ENCODE measurements at regions not wholly inside any gene's neighbourhood (a gene's known extent, or its start where the extent isn't known, plus 50 kb on each side); places are given as distances from the start of the nearest gene placed in this dataset.

DNA sequence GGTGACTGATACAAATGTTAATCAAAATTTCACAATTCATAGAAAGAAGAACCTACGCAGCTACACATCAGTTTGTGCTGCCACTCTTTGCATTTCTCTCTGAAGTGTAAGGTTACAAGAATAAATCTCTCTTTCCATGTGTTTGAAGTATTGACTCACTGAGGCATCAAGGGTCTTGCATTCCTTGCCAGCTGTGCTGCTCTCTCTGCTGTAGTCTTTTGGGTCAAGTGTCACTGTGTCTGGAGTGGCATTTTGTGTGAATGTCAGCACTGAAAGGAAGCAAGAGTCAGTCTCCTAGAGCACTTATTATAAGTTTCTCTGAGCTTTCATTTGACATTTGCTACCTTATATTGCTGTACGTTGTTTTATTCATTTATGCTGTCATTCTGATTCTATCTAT lies 1696.1 kb upstream of the LRRTM1 start:
- Histone ChIP-seq H3K36me3 (replicated peaks; ENCODE audit: insufficient read depth, low read depth) (no peaks in the 10 kb centered on the region), H3K9me3 (ENCODE audit: low read depth) (no peaks in the 10 kb centered on the region), H3K9me2 (replicated peaks; ENCODE audit: insufficient read depth) (no peaks in the 10 kb centered on the region), H3K79me2 (no peaks in the 10 kb centered on the region), H3K27ac (no peak overlapping the region), H4K20me1 (ENCODE audit: insufficient read depth, poor library complexity, severe bottlenecking) (no peaks in the 10 kb centered on the region), H3K4me3 (no peak overlapping the region), H3K4me1 (ENCODE audit: insufficient read depth) (no peaks in the 10 kb centered on the region), H3K27me3 (no peaks in the 10 kb centered on the region), H2AFZ (no peak overlapping the region), H3K4me2 (no peak overlapping the region)
- TF ChIP-seq EZH2 (IDR thresholded peaks at IDR 0.05; ENCODE audit: borderline replicate concordance), result no peak
- TF ChIP-seq, protein P1, sequence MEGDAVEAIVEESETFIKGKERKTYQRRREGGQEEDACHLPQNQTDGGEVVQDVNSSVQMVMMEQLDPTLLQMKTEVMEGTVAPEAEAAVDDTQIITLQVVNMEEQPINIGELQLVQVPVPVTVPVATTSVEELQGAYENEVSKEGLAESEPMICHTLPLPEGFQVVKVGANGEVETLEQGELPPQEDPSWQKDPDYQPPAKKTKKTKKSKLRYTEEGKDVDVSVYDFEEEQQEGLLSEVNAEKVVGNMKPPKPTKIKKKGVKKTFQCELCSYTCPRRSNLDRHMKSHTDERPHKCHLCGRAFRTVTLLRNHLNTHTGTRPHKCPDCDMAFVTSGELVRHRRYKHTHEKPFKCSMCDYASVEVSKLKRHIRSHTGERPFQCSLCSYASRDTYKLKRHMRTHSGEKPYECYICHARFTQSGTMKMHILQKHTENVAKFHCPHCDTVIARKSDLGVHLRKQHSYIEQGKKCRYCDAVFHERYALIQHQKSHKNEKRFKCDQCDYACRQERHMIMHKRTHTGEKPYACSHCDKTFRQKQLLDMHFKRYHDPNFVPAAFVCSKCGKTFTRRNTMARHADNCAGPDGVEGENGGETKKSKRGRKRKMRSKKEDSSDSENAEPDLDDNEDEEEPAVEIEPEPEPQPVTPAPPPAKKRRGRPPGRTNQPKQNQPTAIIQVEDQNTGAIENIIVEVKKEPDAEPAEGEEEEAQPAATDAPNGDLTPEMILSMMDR (IDR thresholded peaks at IDR 0.05; ENCODE audit: poor library complexity), result no peak
- no peak for TF ChIP-seq EZH2phosphoT487 (IDR thresholded peaks at IDR 0.05; ENCODE audit: low read depth, severe bottlenecking, unreplicated experiment)
- 91% methylated on average over 2 of the region's 2 CpGs for WGBS (ENCODE audit: low lambda C conversion rate, missing lambda C conversion rate)
- no peak for DNase-seq (ENCODE audit: low spot score)

DNA sequence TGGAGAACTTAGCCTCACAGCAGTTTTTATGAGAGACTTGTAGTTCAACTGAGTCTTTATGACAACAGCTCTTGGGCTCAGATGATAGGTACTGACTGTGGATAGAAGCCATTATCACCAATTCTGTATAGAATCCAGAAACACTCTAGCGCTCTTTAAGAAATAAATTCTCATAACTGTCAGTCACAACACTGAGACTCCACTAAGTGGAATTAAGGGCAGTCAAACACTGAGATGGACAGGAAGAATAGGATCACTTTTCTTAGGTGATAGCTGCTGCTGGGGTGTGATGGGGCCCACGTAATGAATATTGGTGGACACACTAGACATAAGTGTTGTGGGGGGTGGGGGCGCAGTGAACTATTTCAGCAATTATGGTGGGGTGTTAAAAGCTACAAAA lies 1691.8 kb upstream of the LRRTM1 start:
- 83% methylated on average over 3 of the region's 3 CpGs for WGBS (ENCODE audit: low lambda C conversion rate, missing lambda C conversion rate)
- TF ChIP-seq, protein P1 (IDR thresholded peaks at IDR 0.05; ENCODE audit: poor library complexity), result no peak
- TF ChIP-seq EZH2phosphoT487 (IDR thresholded peaks at IDR 0.05; ENCODE audit: low read depth, severe bottlenecking, unreplicated experiment) (no peak), EZH2 (IDR thresholded peaks at IDR 0.05; ENCODE audit: borderline replicate concordance) (no peak)
- Histone ChIP-seq H3K9me2 (replicated peaks; ENCODE audit: insufficient read depth) (no peaks in the 10 kb centered on the region), H3K4me2 (no peak overlapping the region), H3K79me2 (no peaks in the 10 kb centered on the region), H3K36me3 (replicated peaks; ENCODE audit: insufficient read depth, low read depth) (no peaks in the 10 kb centered on the region), H3K4me1 (ENCODE audit: insufficient read depth) (no peaks in the 10 kb centered on the region), H4K20me1 (ENCODE audit: insufficient read depth, poor library complexity, severe bottlenecking) (no peaks in the 10 kb centered on the region), H2AFZ (no peak overlapping the region), H3K9me3 (ENCODE audit: low read depth) (no peaks in the 10 kb centered on the region), H3K27ac (no peak overlapping the region), H3K27me3 (no peaks in the 10 kb centered on the region), H3K4me3 (no peak overlapping the region)
- DNase-seq (ENCODE audit: low spot score), result no peak

DNA sequence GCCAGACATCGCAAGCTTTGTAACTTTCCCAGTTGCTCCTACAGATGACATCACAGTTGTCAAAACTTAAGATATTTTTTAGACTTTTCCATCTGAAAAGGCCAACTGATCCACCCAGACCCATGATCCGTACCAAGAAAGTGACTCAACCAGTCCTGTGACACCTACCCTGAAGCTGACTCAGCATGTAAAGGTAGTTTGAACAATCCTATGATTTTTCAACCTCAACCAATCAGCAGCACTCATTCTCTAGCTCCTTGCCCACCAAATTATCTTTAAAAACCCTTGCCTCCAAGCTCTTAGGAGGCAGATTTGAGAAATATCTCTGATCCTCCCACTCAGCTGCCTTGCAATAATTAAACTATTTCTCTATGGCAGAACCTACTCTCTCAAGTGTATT lies 1686.7 kb upstream of the LRRTM1 start:
- no peak for DNase-seq (ENCODE audit: low spot score)
- H3K79me2 ChIP-seq, result no peaks in the 10 kb centered on the region
- H4K20me1 ChIP-seq (ENCODE audit: insufficient read depth, poor library complexity, severe bottlenecking), result no peaks in the 10 kb centered on the region
- TF ChIP-seq EZH2 (IDR thresholded peaks at IDR 0.05; ENCODE audit: borderline replicate concordance), result no peak
- TF ChIP-seq, protein P1 (IDR thresholded peaks at IDR 0.05; ENCODE audit: poor library complexity), result no peak
- TF ChIP-seq EZH2phosphoT487 (IDR thresholded peaks at IDR 0.05; ENCODE audit: low read depth, severe bottlenecking, unreplicated experiment), result no peak
- H3K4me1 ChIP-seq (ENCODE audit: insufficient read depth), result no peaks in the 10 kb centered on the region
- no peaks in the 10 kb centered on the region for H3K36me3 ChIP-seq (replicated peaks; ENCODE audit: insufficient read depth, low read depth)
- H2AFZ ChIP-seq, result no peak overlapping the region
- no peak overlapping the region for H3K27ac ChIP-seq
- WGBS (ENCODE audit: low lambda C conversion rate, missing lambda C conversion rate), result 83% methylated on average over 2 of the region's 2 CpGs
- no peaks in the 10 kb centered on the region for H3K9me2 ChIP-seq (replicated peaks; ENCODE audit: insufficient read depth)
- H3K9me3 ChIP-seq (ENCODE audit: low read depth), result no peaks in the 10 kb centered on the region
- no peak overlapping the region for H3K4me3 ChIP-seq
- H3K4me2 ChIP-seq, result no peak overlapping the region
- no peaks in the 10 kb centered on the region for H3K27me3 ChIP-seq

DNA sequence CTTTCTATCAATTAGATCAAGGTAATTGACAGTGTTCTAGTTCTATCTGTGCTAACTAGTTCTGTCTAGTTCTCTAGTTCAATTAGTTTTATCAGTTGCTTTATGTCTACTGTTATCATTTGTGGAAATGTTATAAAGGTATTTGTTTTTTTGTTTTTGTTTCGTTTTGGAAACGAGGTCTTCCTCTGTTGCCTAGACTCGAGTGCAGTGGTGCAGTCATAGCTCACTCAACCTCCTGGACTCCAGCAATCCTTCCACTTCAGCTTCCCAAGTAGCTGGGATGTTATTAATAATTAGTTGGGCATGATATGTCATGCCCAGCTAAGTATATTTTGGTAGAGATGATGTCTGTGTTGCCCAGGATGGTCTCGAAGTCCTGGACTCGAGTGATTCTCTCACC lies 1682.8 kb upstream of the LRRTM1 start:
- no peaks in the 10 kb centered on the region for H3K4me1 ChIP-seq (ENCODE audit: insufficient read depth)
- H3K27me3 ChIP-seq, result no peaks in the 10 kb centered on the region
- whole genome bisulfite sequencing (ENCODE audit: low lambda C conversion rate, missing lambda C conversion rate), result 87% methylated on average over 5 of the region's 5 CpGs
- H3K27ac ChIP-seq, result no peak overlapping the region
- H3K9me3 ChIP-seq (ENCODE audit: low read depth), result no peaks in the 10 kb centered on the region
- no peak overlapping the region for H2AFZ ChIP-seq
- H4K20me1 ChIP-seq (ENCODE audit: insufficient read depth, poor library complexity, severe bottlenecking), result no peaks in the 10 kb centered on the region
- no peak for TF ChIP-seq EZH2 (IDR thresholded peaks at IDR 0.05; ENCODE audit: borderline replicate concordance)
- TF ChIP-seq, protein P1 (IDR thresholded peaks at IDR 0.05; ENCODE audit: poor library complexity), result no peak
- no peak for TF ChIP-seq EZH2phosphoT487 (IDR thresholded peaks at IDR 0.05; ENCODE audit: low read depth, severe bottlenecking, unreplicated experiment)
- no peaks in the 10 kb centered on the region for H3K36me3 ChIP-seq (replicated peaks; ENCODE audit: insufficient read depth, low read depth)
- H3K4me2 ChIP-seq, result no peak overlapping the region
- no peaks in the 10 kb centered on the region for H3K9me2 ChIP-seq (replicated peaks; ENCODE audit: insufficient read depth)
- no peaks in the 10 kb centered on the region for H3K79me2 ChIP-seq
- H3K4me3 ChIP-seq, result no peak overlapping the region
- no peak for DNase-seq (ENCODE audit: low spot score)
